Endometrium (tissue), 2 donors: ENCODE measurements at regions not wholly inside any gene's neighbourhood (a gene's known extent, or its start where the extent isn't known, plus 50 kb on each side); places are given as distances from the start of the nearest gene placed in this dataset.
"Not testable (repeated sequence)": the region's sequence is repeated elsewhere in the genome, so short reads cannot be mapped to it uniquely, and the experiment has no call there.

Experiments used
- FAIRE-seq: peaks from 2 replicates; lab custom pipeline; 2012; peaks lifted over from hg19 to GRCh38; lab: Jason Lieb, UNC
- donor health status: control.
- donor health status: control.

GRCh38 chr9:2243666-2244555, 228.8 kb downstream of the SMARCA2 start:
- no peak for FAIRE-seq

- no peak for FAIRE-seq
These were observed 232.2 kb downstream of the SMARCA2 start for GRCh38 chr9:2247340-2247739.

GRCh38 chr9:2248768-2249265, 233.7 kb downstream of the SMARCA2 start:
- FAIRE-seq: no peak

- FAIRE-seq: no peak
These were observed 238.8 kb downstream of the SMARCA2 start for GRCh38 chr9:2253636-2254580.

GRCh38 chr9:2255128-2255527, 240.0 kb downstream of the SMARCA2 start:
- no peak for FAIRE-seq

GRCh38 chr9:2257248-2257929, 242.2 kb downstream of the SMARCA2 start:
- no peak for FAIRE-seq

- no peak for FAIRE-seq
These were observed 245.5 kb downstream of the SMARCA2 start for GRCh38 chr9:2260417-2261306.

GRCh38 chr9:2261421-2262103, 246.4 kb downstream of the SMARCA2 start:
- no peak for FAIRE-seq

- no peak for FAIRE-seq
These were observed 247.4 kb downstream of the SMARCA2 start for GRCh38 chr9:2262386-2263071.

- no peak for FAIRE-seq
These were observed 248.0 kb downstream of the SMARCA2 start for GRCh38 chr9:2263111-2263510.

GRCh38 chr9:2263665-2264064, 248.5 kb downstream of the SMARCA2 start:
- FAIRE-seq: no peak

GRCh38 chr9:2264081-2264480, 248.9 kb downstream of the SMARCA2 start:
- no peak for FAIRE-seq

GRCh38 chr9:2267181-2267745, 252.1 kb downstream of the SMARCA2 start:
- no peak for FAIRE-seq

GRCh38 chr9:2269778-2270177, 254.6 kb downstream of the SMARCA2 start:
- no peak for FAIRE-seq

GRCh38 chr9:2270565-2270964, 255.4 kb downstream of the SMARCA2 start:
- FAIRE-seq: no peak

GRCh38 chr9:2271426-2271825, 256.3 kb downstream of the SMARCA2 start:
- FAIRE-seq: no peak

- no peak for FAIRE-seq
These were observed 259.6 kb downstream of the SMARCA2 start for GRCh38 chr9:2274762-2275161.

GRCh38 chr9:2276296-2276695, 261.1 kb downstream of the SMARCA2 start:
- FAIRE-seq: no peak

GRCh38 chr9:2277133-2277532, 262.0 kb downstream of the SMARCA2 start:
- not testable (repeated sequence) for FAIRE-seq
